ENCODE measurements at regions not wholly inside any gene's neighbourhood (a gene's known extent, or its start where the extent isn't known, plus 50 kb on each side); places are given as distances from the start of the nearest gene placed in this dataset.
A peak's percentile ranks its signal among the peaks of the same experiment; 100 is the strongest.

GRCh38 chr6:170025935-170026750, 264.7 kb downstream of the DLL1 start:
- ATAC-seq = peak; percentile 19
- Histone ChIP-seq H3K36me3 (ENCODE audit: insufficient read depth) (no peaks in the 10 kb centered on the region), H3K4me1 (ENCODE audit: insufficient read depth) (no peaks in the 10 kb centered on the region)

More at GRCh38 chr6:170025935-170026750, 264.7 kb downstream of the DLL1 start:
- TF ChIP-seq REST (IDR thresholded peaks at IDR 0.05; ENCODE audit: unreplicated experiment) = no peak
- no peak for TF ChIP-seq EZH2 (IDR thresholded peaks at IDR 0.05; ENCODE audit: low read depth, unreplicated experiment)
- no peak for TF ChIP-seq CTCF (conservative IDR thresholded peaks at IDR 0.05; ENCODE audit: low read depth in 2 of 2)
- no peak for TF ChIP-seq CREB1 (CRISPR knock-in tag; IDR thresholded peaks at IDR 0.05; ENCODE audit: low read depth)
- TF ChIP-seq ZNF114 (CRISPR knock-in tag; IDR thresholded peaks at IDR 0.05) = no peak
- TF ChIP-seq NANOG (IDR thresholded peaks at IDR 0.05; ENCODE audit: borderline replicate concordance) = no peak
- TF ChIP-seq EZH2phosphoT487 (IDR thresholded peaks at IDR 0.05; ENCODE audit: unreplicated experiment) = no peak
- TF ChIP-seq JUNB (IDR thresholded peaks at IDR 0.05; ENCODE audit: unreplicated experiment) = no peak
- TF ChIP-seq POLR2AphosphoS5 (IDR thresholded peaks at IDR 0.05; ENCODE audit: low read depth) = no peak
- no peak for TF ChIP-seq ZNF331 (CRISPR knock-in tag; IDR thresholded peaks at IDR 0.05; ENCODE audit: low read depth)
- TF ChIP-seq, protein P1, sequence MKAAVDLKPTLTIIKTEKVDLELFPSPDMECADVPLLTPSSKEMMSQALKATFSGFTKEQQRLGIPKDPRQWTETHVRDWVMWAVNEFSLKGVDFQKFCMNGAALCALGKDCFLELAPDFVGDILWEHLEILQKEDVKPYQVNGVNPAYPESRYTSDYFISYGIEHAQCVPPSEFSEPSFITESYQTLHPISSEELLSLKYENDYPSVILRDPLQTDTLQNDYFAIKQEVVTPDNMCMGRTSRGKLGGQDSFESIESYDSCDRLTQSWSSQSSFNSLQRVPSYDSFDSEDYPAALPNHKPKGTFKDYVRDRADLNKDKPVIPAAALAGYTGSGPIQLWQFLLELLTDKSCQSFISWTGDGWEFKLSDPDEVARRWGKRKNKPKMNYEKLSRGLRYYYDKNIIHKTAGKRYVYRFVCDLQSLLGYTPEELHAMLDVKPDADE (IDR thresholded peaks at IDR 0.05) = no peak
- TF ChIP-seq, protein P2, sequence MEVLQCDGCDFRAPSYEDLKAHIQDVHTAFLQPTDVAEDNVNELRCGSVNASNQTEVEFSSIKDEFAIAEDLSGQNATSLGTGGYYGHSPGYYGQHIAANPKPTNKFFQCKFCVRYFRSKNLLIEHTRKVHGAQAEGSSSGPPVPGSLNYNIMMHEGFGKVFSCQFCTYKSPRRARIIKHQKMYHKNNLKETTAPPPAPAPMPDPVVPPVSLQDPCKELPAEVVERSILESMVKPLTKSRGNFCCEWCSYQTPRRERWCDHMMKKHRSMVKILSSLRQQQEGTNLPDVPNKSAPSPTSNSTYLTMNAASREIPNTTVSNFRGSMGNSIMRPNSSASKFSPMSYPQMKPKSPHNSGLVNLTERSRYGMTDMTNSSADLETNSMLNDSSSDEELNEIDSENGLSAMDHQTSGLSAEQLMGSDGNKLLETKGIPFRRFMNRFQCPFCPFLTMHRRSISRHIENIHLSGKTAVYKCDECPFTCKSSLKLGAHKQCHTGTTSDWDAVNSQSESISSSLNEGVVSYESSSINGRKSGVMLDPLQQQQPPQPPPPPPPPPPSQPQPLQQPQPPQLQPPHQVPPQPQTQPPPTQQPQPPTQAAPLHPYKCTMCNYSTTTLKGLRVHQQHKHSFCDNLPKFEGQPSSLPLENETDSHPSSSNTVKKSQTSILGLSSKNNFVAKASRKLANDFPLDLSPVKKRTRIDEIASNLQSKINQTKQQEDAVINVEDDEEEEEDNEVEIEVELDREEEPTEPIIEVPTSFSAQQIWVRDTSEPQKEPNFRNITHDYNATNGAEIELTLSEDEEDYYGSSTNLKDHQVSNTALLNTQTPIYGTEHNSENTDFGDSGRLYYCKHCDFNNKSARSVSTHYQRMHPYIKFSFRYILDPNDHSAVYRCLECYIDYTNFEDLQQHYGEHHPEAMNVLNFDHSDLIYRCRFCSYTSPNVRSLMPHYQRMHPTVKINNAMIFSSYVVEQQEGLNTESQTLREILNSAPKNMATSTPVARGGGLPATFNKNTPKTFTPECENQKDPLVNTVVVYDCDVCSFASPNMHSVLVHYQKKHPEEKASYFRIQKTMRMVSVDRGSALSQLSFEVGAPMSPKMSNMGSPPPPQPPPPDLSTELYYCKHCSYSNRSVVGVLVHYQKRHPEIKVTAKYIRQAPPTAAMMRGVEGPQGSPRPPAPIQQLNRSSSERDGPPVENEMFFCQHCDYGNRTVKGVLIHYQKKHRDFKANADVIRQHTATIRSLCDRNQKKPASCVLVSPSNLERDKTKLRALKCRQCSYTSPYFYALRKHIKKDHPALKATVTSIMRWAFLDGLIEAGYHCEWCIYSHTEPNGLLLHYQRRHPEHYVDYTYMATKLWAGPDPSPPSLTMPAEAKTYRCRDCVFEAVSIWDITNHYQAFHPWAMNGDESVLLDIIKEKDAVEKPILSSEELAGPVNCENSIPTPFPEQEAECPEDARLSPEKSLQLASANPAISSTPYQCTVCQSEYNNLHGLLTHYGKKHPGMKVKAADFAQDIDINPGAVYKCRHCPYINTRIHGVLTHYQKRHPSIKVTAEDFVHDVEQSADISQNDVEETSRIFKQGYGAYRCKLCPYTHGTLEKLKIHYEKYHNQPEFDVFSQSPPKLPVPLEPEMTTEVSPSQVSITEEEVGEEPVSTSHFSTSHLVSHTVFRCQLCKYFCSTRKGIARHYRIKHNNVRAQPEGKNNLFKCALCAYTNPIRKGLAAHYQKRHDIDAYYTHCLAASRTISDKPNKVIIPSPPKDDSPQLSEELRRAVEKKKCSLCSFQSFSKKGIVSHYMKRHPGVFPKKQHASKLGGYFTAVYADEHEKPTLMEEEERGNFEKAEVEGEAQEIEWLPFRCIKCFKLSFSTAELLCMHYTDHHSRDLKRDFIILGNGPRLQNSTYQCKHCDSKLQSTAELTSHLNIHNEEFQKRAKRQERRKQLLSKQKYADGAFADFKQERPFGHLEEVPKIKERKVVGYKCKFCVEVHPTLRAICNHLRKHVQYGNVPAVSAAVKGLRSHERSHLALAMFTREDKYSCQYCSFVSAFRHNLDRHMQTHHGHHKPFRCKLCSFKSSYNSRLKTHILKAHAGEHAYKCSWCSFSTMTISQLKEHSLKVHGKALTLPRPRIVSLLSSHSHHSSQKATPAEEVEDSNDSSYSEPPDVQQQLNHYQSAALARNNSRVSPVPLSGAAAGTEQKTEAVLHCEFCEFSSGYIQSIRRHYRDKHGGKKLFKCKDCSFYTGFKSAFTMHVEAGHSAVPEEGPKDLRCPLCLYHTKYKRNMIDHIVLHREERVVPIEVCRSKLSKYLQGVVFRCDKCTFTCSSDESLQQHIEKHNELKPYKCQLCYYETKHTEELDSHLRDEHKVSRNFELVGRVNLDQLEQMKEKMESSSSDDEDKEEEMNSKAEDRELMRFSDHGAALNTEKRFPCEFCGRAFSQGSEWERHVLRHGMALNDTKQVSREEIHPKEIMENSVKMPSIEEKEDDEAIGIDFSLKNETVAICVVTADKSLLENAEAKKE (CRISPR knock-in tag; IDR thresholded peaks at IDR 0.05) = no peak
- no peak for TF ChIP-seq STAT1 (IDR thresholded peaks at IDR 0.05; ENCODE audit: unreplicated experiment)
- H3K27me3 ChIP-seq (ENCODE audit: insufficient read depth) = 0 out of 2 replicates have a peak, but pooled peaks cover 3% of the 10 kb centered on the region
- no peak overlapping the region for H2AFZ ChIP-seq
- 0 out of 2 replicates have a peak, but pooled peaks cover 8% of the 10 kb centered on the region for H3K9me2 ChIP-seq (ENCODE audit: insufficient read depth)
- H3K36me3 Mint-ChIP-seq (ENCODE audit: low read depth) = peaks cover 11% of the 10 kb centered on the region; the same call in 2 of the 3 replicates
- no peaks in the 10 kb centered on the region for H3F3A ChIP-seq (replicated peaks; ENCODE audit: low read depth)
- no peak overlapping the region for H3K4me3 Mint-ChIP-seq
- no peaks in the 10 kb centered on the region for H4K20me1 ChIP-seq (replicated peaks; ENCODE audit: insufficient read depth)
- H3K4me2 ChIP-seq = no peak overlapping the region
- no peak overlapping the region for H3K27ac ChIP-seq (ENCODE audit: low read depth)
- H3K4me3 ChIP-seq = no peak overlapping the region
- H3K27ac Mint-ChIP-seq = no peak overlapping the region
- no peaks in the 10 kb centered on the region for H3K79me2 ChIP-seq (replicated peaks; ENCODE audit: insufficient read depth)
- DNase-seq (ENCODE audit: low spot score) = peak; percentile 8
- peaks cover 1% of the 10 kb centered on the region for H3K27me3 Mint-ChIP-seq (ENCODE audit: insufficient read depth, low read depth, poor library complexity)
- H3K9me3 Mint-ChIP-seq = peaks cover 13% of the 10 kb centered on the region
- H3K4me1 Mint-ChIP-seq = no peaks in the 10 kb centered on the region; the same call in 2 of the 3 replicates

All from GM23338 (cell line).